GM04504 (cell line): ENCODE measurements at regions not wholly inside any gene's neighbourhood (a gene's known extent, or its start where the extent isn't known, plus 50 kb on each side); places are given as distances from the start of the nearest gene placed in this dataset.
"Not testable (repeated sequence)": the region's sequence is repeated elsewhere in the genome, so short reads cannot be mapped to it uniquely, and the experiment has no call there.

ENCODE experiments used
- DNase-seq: peaks from one replicate; pipeline ENCODE4 v3.0.0-alpha.2; 2012; ENCODE audit warnings: low read depth

GRCh38 chr16:16561532-16561931, 182.6 kb downstream of the NPIPA7 start:
- not testable (repeated sequence) for DNase-seq

GRCh38 chr16:16563962-16564361, 185.0 kb downstream of the NPIPA7 start:
- not testable (repeated sequence) for DNase-seq

GRCh38 chr16:16565326-16565725, 186.4 kb downstream of the NPIPA7 start:
- DNase-seq: not testable (repeated sequence)

GRCh38 chr16:16570055-16570454, 191.1 kb downstream of the NPIPA7 start:
- not testable (repeated sequence) for DNase-seq

- not testable (repeated sequence) for DNase-seq
Measured at GRCh38 chr16:16570874-16571273, 191.9 kb downstream of the NPIPA7 start.

- not testable (repeated sequence) for DNase-seq
Measured at GRCh38 chr16:16572130-16572774, 193.3 kb downstream of the NPIPA7 start.

GRCh38 chr16:16577062-16577461, 198.1 kb downstream of the NPIPA7 start:
- not testable (repeated sequence) for DNase-seq

- DNase-seq: no peak
Measured at GRCh38 chr16:16578701-16579100, 199.8 kb downstream of the NPIPA7 start.

- DNase-seq: not testable (repeated sequence)
Measured at GRCh38 chr16:16582916-16583315, 204.0 kb downstream of the NPIPA7 start.

GRCh38 chr16:16586073-16586651, 207.2 kb downstream of the NPIPA7 start:
- not testable (repeated sequence) for DNase-seq

GRCh38 chr16:16586969-16587368, 208.0 kb downstream of the NPIPA7 start:
- DNase-seq: not testable (repeated sequence)

- DNase-seq: not testable (repeated sequence)
Measured at GRCh38 chr16:16588436-16588835, 209.5 kb downstream of the NPIPA7 start.

GRCh38 chr16:16590654-16591318, 211.8 kb downstream of the NPIPA7 start:
- not testable (repeated sequence) for DNase-seq

- DNase-seq: not testable (repeated sequence)
Measured at GRCh38 chr16:16593156-16593863, 214.4 kb downstream of the NPIPA7 start.

- DNase-seq: not testable (repeated sequence)
Measured at GRCh38 chr16:16595029-16595718, 216.2 kb downstream of the NPIPA7 start.

- not testable (repeated sequence) for DNase-seq
Measured at GRCh38 chr16:16601239-16601638, 222.3 kb downstream of the NPIPA7 start.

- DNase-seq: not testable (repeated sequence)
Measured at GRCh38 chr16:16607401-16608082, 228.6 kb downstream of the NPIPA7 start.

- not testable (repeated sequence) for DNase-seq
Measured at GRCh38 chr16:16609627-16610026, 230.7 kb downstream of the NPIPA7 start.

- not testable (repeated sequence) for DNase-seq
Measured at GRCh38 chr16:16610389-16610967, 231.5 kb downstream of the NPIPA7 start.

GRCh38 chr16:16613212-16613611, 234.3 kb downstream of the NPIPA7 start:
- not testable (repeated sequence) for DNase-seq

GRCh38 chr16:16614484-16614883, 235.5 kb downstream of the NPIPA7 start:
- not testable (repeated sequence) for DNase-seq
